A673 (cell line): ENCODE measurements at regions not wholly inside any gene's neighbourhood (a gene's known extent, or its start where the extent isn't known, plus 50 kb on each side); places are given as distances from the start of the nearest gene placed in this dataset.

Source experiments
- BruUV-seq: library from RNA; stranded (reverse); fragments of 400-500 nt; replicated peaks from 2 replicates; lab custom pipeline; 2021; lab: Mats Ljungman, UMichigan
- CTCF ChIA-PET: fragments of 300-600 bp; sonication (Branson Sonifier 250); formaldehyde crosslinking; loops from one replicate; lab custom pipeline; 2022; ENCODE audit warnings: antibody characterized with exemption; lab: Charles Lee
- POLR2A ChIA-PET: fragments of 300-600 bp; sonication (Branson Sonifier 250); formaldehyde crosslinking; loops from one replicate; lab custom pipeline; 2022; ENCODE audit warnings: antibody characterized with exemption; ENCODE audit not compliant: low non-redundant PET; lab: Charles Lee
- DNase-seq: peaks from one replicate; pipeline ENCODE4 v3.0.0-alpha.2; 2015; ENCODE audit warnings: low spot score
- H3K27ac ChIP-seq: fragments of 200-600 bp; sonication (generic); 2 replicates; pipeline ENCODE4 v1.5.1; 2016; ENCODE audit warnings: mixed run types, low read depth, mild to moderate bottlenecking, mixed read lengths, antibody characterized with exemption, low read length; ENCODE audit not compliant: poor library complexity, severe bottlenecking
- H3K27me3 ChIP-seq: fragments of 200-600 bp; sonication (generic); replicated peaks from 2 replicates; pipeline ENCODE4 v1.6.1; 2017; ENCODE audit warnings: mixed run types, low read depth, mild to moderate bottlenecking, mixed read lengths, antibody characterized with exemption, low read length; ENCODE audit not compliant: insufficient read depth, poor library complexity
- H3K36me3 ChIP-seq: fragments of 200-600 bp; sonication (generic); 2 replicates; pipeline ENCODE4 v1.6.1; 2016; ENCODE audit warnings: mixed run types, mild to moderate bottlenecking, mixed read lengths, antibody characterized with exemption, low read length; ENCODE audit not compliant: insufficient read depth, poor library complexity, severe bottlenecking
- H3K4me1 ChIP-seq: fragments of 200-600 bp; sonication (generic); 2 replicates; pipeline ENCODE4 v1.6.1; 2017; ENCODE audit warnings: mixed run types, mild to moderate bottlenecking, mixed read lengths, antibody characterized with exemption, low read length; ENCODE audit not compliant: insufficient read depth, poor library complexity, severe bottlenecking
- H3K4me3 ChIP-seq: fragments of 200-600 bp; sonication (generic); 2 replicates; pipeline ENCODE4 v1.5.1; 2016; ENCODE audit warnings: low read depth, mixed run types, mild to moderate bottlenecking, mixed read lengths, low read length; ENCODE audit not compliant: poor library complexity, severe bottlenecking
- H3K9me3 ChIP-seq: fragments of 200-600 bp; sonication (generic); 2 replicates; pipeline ENCODE4 v1.6.1; 2016; ENCODE audit warnings: mixed run types, low read depth, mild to moderate bottlenecking, mixed read lengths, antibody characterized with exemption, low read length; ENCODE audit not compliant: poor library complexity, severe bottlenecking
- EZH2 ChIP-seq: fragments of 200-600 bp; sonication (generic); IDR thresholded peaks from 2 replicates; pipeline ENCODE4 v1.6.1; 2017; ENCODE audit warnings: borderline replicate concordance, low read depth, mild to moderate bottlenecking, mixed read lengths, antibody characterized with exemption, low read length; ENCODE audit not compliant: poor library complexity, severe bottlenecking
- intact Hi-C: fragments of 100-400 bp; cut with micrococcal nuclease; formaldehyde crosslinking; loops from one replicate; pipeline ENCODE4 v1.10.0; 2022; ENCODE audit not compliant: unreplicated experiment
- TF ChIP-seq, protein P1 (sequence below): fragments of 300-800, 200-600 bp; sonication (generic); conservative IDR thresholded peaks from 2 replicates; pipeline ENCODE4 v1.5.1; 2017; ENCODE audit warnings: low read depth, mild to moderate bottlenecking, antibody characterized with exemption, low read length, moderate library complexity, mixed read lengths

DNA sequence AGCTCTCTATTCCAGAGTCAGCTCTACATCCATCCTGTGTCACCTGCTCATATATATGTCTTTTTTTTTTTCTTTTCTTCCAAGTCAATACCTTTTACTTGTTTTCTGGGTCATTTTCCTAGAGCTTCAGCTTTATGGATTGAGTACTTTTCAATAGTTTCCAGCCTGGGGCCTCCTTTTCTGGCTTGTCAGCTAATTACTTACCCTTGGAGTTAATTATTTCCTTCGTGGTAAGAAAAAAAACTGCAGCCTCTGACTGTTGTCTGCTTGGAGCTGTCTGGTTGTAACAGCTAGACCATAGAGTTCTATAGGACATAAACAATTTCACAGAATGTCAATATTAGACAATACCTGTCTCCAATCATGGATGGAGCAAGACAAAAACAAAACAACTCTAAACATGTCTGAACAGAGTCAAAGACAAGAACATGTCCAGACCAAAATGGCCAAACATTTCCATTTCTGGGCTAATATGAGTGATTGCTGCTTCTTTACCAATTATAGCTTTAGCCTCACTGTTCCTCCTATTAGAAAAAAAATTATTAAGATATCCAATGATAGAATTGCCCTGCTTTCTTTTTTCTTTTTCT lies 643.1 kb downstream of the SLC4A3 start:
- Histone ChIP-seq H3K27me3 (no peaks in the 10 kb centered on the region), H3K36me3 (no peaks in the 10 kb centered on the region), H3K27ac (peak overlapping the region; percentile 75), H3K9me3 (peaks cover 5% of the 10 kb centered on the region), H3K4me1 (peaks cover 51% of the 10 kb centered on the region), H3K4me3 (no peak overlapping the region)
- no TSS peak for BruUV-seq
- TF ChIP-seq, protein P1, sequence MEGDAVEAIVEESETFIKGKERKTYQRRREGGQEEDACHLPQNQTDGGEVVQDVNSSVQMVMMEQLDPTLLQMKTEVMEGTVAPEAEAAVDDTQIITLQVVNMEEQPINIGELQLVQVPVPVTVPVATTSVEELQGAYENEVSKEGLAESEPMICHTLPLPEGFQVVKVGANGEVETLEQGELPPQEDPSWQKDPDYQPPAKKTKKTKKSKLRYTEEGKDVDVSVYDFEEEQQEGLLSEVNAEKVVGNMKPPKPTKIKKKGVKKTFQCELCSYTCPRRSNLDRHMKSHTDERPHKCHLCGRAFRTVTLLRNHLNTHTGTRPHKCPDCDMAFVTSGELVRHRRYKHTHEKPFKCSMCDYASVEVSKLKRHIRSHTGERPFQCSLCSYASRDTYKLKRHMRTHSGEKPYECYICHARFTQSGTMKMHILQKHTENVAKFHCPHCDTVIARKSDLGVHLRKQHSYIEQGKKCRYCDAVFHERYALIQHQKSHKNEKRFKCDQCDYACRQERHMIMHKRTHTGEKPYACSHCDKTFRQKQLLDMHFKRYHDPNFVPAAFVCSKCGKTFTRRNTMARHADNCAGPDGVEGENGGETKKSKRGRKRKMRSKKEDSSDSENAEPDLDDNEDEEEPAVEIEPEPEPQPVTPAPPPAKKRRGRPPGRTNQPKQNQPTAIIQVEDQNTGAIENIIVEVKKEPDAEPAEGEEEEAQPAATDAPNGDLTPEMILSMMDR: no peak
- no peak for TF ChIP-seq EZH2
- CTCF ChIA-PET: interaction anchor here (0.6 to 0.7 kb wide), 2 partner anchors 67 to 534 kb away, joined by 3 to 4 read pairs; no protein-coding TSS in a partner anchor
- peak; percentile 31 for DNase-seq
- POLR2A ChIA-PET: interaction anchor here (0.9 kb wide), 1 partner anchor 9 kb away, joined by 7 read pairs; no protein-coding TSS in a partner anchor
- intact Hi-C loops: no loop called here

DNA sequence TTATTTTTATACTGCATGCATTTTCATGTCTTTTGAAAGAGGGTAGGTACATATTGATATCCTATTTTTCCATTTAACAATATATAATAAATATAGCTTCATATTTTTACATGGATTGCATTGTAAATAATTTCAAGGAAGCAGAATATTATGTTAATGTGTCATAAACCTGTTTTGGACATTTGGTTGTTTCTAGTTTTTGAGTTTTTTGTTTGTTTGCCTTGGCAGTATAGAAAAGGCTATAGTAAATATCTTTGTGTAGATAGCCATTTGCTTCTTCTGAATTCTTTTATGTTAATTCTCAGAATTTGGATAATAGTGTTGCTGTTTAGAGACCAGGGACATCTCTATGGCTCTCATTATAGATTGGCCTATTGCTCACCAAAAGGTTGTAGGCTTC lies 645.2 kb downstream of the SLC4A3 start:
- Histone ChIP-seq H3K27ac (no peak overlapping the region), H3K9me3 (no peaks in the 10 kb centered on the region), H3K27me3 (no peaks in the 10 kb centered on the region), H3K4me3 (no peak overlapping the region), H3K36me3 (no peaks in the 10 kb centered on the region), H3K4me1 (peaks cover 49% of the 10 kb centered on the region)
- DNase-seq: no peak
- ChIA-PET POLR2A (no interaction called here), CTCF (no interaction called here)
- TF ChIP-seq, protein P1: no peak
- TF ChIP-seq EZH2: no peak
- no TSS peak for BruUV-seq
- intact Hi-C loops: no loop called here

DNA sequence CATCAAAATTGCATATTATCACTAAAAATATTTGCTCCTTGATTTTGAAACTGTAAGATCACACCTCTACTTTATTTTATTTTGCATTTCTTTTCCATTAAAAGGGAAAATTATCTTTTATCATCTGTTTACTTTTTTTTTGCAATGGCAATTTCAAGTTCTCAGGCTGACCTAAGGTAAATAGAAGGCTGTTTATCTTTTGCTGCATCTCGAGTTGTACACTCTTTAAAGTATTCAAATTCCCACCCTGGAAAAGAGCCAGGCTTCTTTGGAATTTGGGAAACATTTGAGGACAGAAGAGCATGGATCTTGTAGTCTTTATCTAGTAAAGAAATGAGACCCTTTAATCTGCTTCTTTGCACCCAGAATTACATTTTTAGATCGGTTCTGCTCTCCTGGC lies 645.7 kb downstream of the SLC4A3 start:
- no peak overlapping the region for H3K4me3 ChIP-seq
- H3K4me1 ChIP-seq: peaks cover 45% of the 10 kb centered on the region
- no TSS peak for BruUV-seq
- no peak for TF ChIP-seq EZH2
- TF ChIP-seq, protein P1: no peak
- no peaks in the 10 kb centered on the region for H3K9me3 ChIP-seq
- no peak overlapping the region for H3K27ac ChIP-seq
- POLR2A ChIA-PET: no interaction called here
- H3K27me3 ChIP-seq: no peaks in the 10 kb centered on the region
- CTCF ChIA-PET: no interaction called here
- no peaks in the 10 kb centered on the region for H3K36me3 ChIP-seq
- intact Hi-C loops: no loop called here
- no peak for DNase-seq
